ENCODE measurements at regions not wholly inside any gene's neighbourhood (a gene's known extent, or its start where the extent isn't known, plus 50 kb on each side); places are given as distances from the start of the nearest gene placed in this dataset.
A peak's percentile ranks its signal among the peaks of the same experiment; 100 is the strongest.

DNA sequence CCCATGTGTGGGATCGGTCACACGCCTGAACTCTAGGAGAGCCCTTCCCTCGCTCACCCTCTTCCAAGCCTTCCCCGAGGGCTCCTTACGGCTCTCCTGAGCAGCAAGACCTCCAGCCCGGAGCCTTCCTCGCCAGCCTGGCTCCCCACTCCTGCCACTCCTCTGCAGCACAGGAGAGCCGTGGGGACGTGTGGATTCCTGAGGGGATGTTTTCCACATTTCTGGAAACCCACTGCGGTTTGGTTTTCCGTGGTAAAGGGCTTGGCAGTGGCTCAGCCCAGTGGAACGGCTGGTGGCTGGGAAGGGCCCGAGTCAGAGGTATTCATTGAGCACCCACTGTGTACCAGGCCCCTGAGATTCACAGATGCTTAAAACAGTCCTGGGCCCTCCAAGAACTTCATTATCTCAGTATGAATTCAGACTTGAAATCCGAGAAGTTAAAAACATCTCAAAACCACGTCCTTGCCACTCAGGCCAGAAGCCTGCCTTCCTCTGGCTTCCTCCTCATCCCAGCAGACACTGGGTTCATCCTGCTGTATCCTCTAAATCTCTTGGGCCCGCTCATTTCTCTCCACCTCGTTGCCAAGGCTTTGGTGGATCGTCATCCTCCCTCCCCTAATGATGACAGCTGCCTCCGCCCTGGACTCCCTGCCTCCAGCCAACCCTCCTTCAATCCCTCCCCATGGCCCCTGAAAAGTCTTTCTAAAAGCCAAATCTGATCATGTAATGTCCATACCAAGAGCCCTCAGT lies 109.6 kb downstream of the FGF18 start:
- Histone ChIP-seq H3K4me1 (peaks cover 9% of the 10 kb centered on the region), H3K9me3 (no peaks in the 10 kb centered on the region), H3K27me3 (no peaks in the 10 kb centered on the region), H3K4me3 (no peak overlapping the region), H3K27ac (no peak overlapping the region), H3K36me3 (no peaks in the 10 kb centered on the region)
- WGBS: 85% methylated on average over 19 of the region's 19 CpGs
- DNase-seq (ENCODE audit: low spot score in 2 of 2): peak in 1 of 2 donors; percentile 67
- TF ChIP-seq POLR2AphosphoS5 (IDR thresholded peaks at IDR 0.05) (no peak), POLR2A (IDR thresholded peaks at IDR 0.05) (no peak), EP300 (IDR thresholded peaks at IDR 0.05) (no peak)
- TF ChIP-seq, protein P1, sequence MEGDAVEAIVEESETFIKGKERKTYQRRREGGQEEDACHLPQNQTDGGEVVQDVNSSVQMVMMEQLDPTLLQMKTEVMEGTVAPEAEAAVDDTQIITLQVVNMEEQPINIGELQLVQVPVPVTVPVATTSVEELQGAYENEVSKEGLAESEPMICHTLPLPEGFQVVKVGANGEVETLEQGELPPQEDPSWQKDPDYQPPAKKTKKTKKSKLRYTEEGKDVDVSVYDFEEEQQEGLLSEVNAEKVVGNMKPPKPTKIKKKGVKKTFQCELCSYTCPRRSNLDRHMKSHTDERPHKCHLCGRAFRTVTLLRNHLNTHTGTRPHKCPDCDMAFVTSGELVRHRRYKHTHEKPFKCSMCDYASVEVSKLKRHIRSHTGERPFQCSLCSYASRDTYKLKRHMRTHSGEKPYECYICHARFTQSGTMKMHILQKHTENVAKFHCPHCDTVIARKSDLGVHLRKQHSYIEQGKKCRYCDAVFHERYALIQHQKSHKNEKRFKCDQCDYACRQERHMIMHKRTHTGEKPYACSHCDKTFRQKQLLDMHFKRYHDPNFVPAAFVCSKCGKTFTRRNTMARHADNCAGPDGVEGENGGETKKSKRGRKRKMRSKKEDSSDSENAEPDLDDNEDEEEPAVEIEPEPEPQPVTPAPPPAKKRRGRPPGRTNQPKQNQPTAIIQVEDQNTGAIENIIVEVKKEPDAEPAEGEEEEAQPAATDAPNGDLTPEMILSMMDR (IDR thresholded peaks at IDR 0.05): no peak

- H3K4me3 ChIP-seq: no peak overlapping the region
These were observed 112.2 kb downstream of the FGF18 start for GRCh38 chr5:171531638-171532037.

DNA sequence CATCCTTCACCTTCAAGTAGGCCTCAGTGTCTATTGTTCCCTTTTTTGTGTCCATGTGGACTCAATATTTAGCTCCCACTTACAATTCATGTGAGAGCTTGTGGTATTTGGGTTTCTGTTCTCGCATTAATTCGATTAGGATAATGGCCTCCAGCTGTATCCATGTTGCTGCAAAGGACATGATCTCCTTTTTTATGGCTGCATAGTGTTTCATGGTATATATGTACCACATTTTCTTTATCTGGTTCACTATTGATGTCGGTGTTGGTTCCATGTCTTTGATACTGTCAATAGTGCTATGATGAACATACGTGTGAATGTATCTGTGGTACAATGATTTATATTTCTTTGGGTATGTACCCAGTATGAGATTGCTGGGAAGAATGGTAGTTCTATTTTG lies 113.7 kb downstream of the FGF18 start:
- Histone ChIP-seq H3K4me3 (no peak overlapping the region), H3K36me3 (no peaks in the 10 kb centered on the region), H3K27ac (no peak overlapping the region), H3K27me3 (no peaks in the 10 kb centered on the region), H3K4me1 (no peaks in the 10 kb centered on the region), H3K9me3 (no peaks in the 10 kb centered on the region)
- WGBS: 93% methylated on average over 4 of the region's 4 CpGs
- DNase-seq (ENCODE audit: low spot score in 2 of 2): no peak
- TF ChIP-seq EP300 (IDR thresholded peaks at IDR 0.05) (no peak), POLR2A (IDR thresholded peaks at IDR 0.05) (no peak), POLR2AphosphoS5 (IDR thresholded peaks at IDR 0.05) (no peak)
- TF ChIP-seq, protein P1 (IDR thresholded peaks at IDR 0.05): no peak

More at GRCh38 chr5:171531638-171532037, 112.2 kb downstream of the FGF18 start:
- no peak for TF ChIP-seq POLR2AphosphoS5 (IDR thresholded peaks at IDR 0.05)
- no peak for TF ChIP-seq EP300 (IDR thresholded peaks at IDR 0.05)
- TF ChIP-seq POLR2A (IDR thresholded peaks at IDR 0.05): no peak
- TF ChIP-seq, protein P1 (IDR thresholded peaks at IDR 0.05): no peak
- no peaks in the 10 kb centered on the region for H3K9me3 ChIP-seq
- DNase-seq (ENCODE audit: low spot score in 2 of 2): no peak
- WGBS: 31% methylated on average over 3 of the region's 3 CpGs
- H3K4me1 ChIP-seq: no peaks in the 10 kb centered on the region
- no peak overlapping the region for H3K27ac ChIP-seq
- no peaks in the 10 kb centered on the region for H3K27me3 ChIP-seq
- no peaks in the 10 kb centered on the region for H3K36me3 ChIP-seq

GRCh38 chr5:171534043-171534895 lies 114.8 kb downstream of the FGF18 start:
- H3K36me3 ChIP-seq: no peaks in the 10 kb centered on the region
- no peak overlapping the region for H3K27ac ChIP-seq
- peak in 1 of 2 donors; percentile 65 for DNase-seq (ENCODE audit: low spot score in 2 of 2)
- TF ChIP-seq POLR2AphosphoS5 (IDR thresholded peaks at IDR 0.05): no peak
- TF ChIP-seq, protein P1 (IDR thresholded peaks at IDR 0.05): no peak
- TF ChIP-seq EP300 (IDR thresholded peaks at IDR 0.05): no peak
- TF ChIP-seq POLR2A (IDR thresholded peaks at IDR 0.05): no peak
- no peaks in the 10 kb centered on the region for H3K4me1 ChIP-seq
- H3K4me3 ChIP-seq: no peak overlapping the region
- 73% methylated on average over 13 of the region's 13 CpGs for WGBS
- H3K27me3 ChIP-seq: no peaks in the 10 kb centered on the region
- H3K9me3 ChIP-seq: no peaks in the 10 kb centered on the region

DNA sequence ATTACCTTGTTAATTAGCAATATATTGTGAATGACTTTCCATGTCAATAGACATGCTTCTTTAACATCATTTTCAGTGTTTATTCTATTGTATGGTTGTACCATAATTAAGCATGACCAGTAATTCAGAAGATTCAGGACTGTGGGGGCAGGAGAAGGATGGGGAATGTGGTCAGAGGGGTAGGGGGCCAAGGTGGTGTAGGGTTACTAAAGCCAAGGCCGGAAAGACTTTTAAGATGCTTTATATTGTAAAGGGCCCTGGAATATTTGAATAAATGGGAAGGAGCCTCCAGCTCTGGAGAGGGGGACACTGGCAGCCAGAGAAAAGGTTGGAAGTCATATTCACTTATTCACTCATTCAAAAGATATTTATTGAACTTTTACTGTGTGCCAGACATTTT lies 115.7 kb downstream of the FGF18 start:
- 93% methylated on average over 1 of the region's 1 CpG for WGBS
- peak in 1 of 2 donors; percentile 2 for DNase-seq (ENCODE audit: low spot score in 2 of 2)

More for the DNA sequence above, 115.7 kb downstream of the FGF18 start:
- H3K27ac ChIP-seq: no peak overlapping the region
- H3K36me3 ChIP-seq: no peaks in the 10 kb centered on the region
- H3K4me1 ChIP-seq: no peaks in the 10 kb centered on the region
- TF ChIP-seq, protein P1 (IDR thresholded peaks at IDR 0.05): no peak
- TF ChIP-seq EP300 (IDR thresholded peaks at IDR 0.05) (no peak), POLR2AphosphoS5 (IDR thresholded peaks at IDR 0.05) (no peak)
- no peak overlapping the region for H3K4me3 ChIP-seq
- no peaks in the 10 kb centered on the region for H3K9me3 ChIP-seq
- H3K27me3 ChIP-seq: no peaks in the 10 kb centered on the region

Measured in suprapubic skin (tissue), 4 donors.